IPS-18a (cell line): ENCODE measurements at regions not wholly inside any gene's neighbourhood (a gene's known extent, or its start where the extent isn't known, plus 50 kb on each side); places are given as distances from the start of the nearest gene placed in this dataset.

Experiments
- H3K27ac ChIP-seq: one replicate; pipeline ENCODE4 v1.5.1; 2013; ENCODE audit warnings: low read length
- H3K27me3 ChIP-seq: one replicate; pipeline ENCODE4 v1.6.1; 2013; ENCODE audit warnings: mild to moderate bottlenecking, low read length; ENCODE audit not compliant: control insufficient read depth, insufficient read depth
- H3K36me3 ChIP-seq: one replicate; pipeline ENCODE4 v1.6.1; 2013; ENCODE audit warnings: low read depth, low read length; ENCODE audit not compliant: control insufficient read depth
- H3K4me1 ChIP-seq: one replicate; pipeline ENCODE4 v1.6.1; 2013; ENCODE audit warnings: low read depth, low read length; ENCODE audit not compliant: control insufficient read depth
- H3K4me3 ChIP-seq: one replicate; pipeline ENCODE4 v1.5.1; 2013; ENCODE audit warnings: low read length
- H3K9ac ChIP-seq: one replicate; pipeline ENCODE4 v1.6.1; 2013; ENCODE audit warnings: mild to moderate bottlenecking, low read length, moderate library complexity
- H3K9me3 ChIP-seq: one replicate; pipeline ENCODE4 v1.6.1; 2013; ENCODE audit warnings: low read depth, low read length; ENCODE audit not compliant: control insufficient read depth

- H3K4me3 ChIP-seq = no peak overlapping the region
- no peak overlapping the region for H3K27ac ChIP-seq
- H3K9me3 ChIP-seq = no peaks in the 10 kb centered on the region
- no peaks in the 10 kb centered on the region for H3K36me3 ChIP-seq
- no peaks in the 10 kb centered on the region for H3K27me3 ChIP-seq
- no peak overlapping the region for H3K9ac ChIP-seq
- H3K4me1 ChIP-seq = no peaks in the 10 kb centered on the region
Observed at GRCh38 chr20:60629206-60629605, 622.9 kb upstream of the CDH4 start.

- Histone ChIP-seq H3K27ac (no peak overlapping the region), H3K36me3 (no peaks in the 10 kb centered on the region), H3K27me3 (no peaks in the 10 kb centered on the region), H3K4me3 (no peak overlapping the region), H3K4me1 (no peaks in the 10 kb centered on the region), H3K9ac (no peak overlapping the region), H3K9me3 (no peaks in the 10 kb centered on the region)
Observed at GRCh38 chr20:60630609-60631008, 621.5 kb upstream of the CDH4 start.

- Histone ChIP-seq H3K27me3 (no peaks in the 10 kb centered on the region), H3K4me3 (no peak overlapping the region), H3K27ac (no peak overlapping the region), H3K36me3 (no peaks in the 10 kb centered on the region), H3K9me3 (no peaks in the 10 kb centered on the region), H3K4me1 (no peaks in the 10 kb centered on the region), H3K9ac (no peak overlapping the region)
Observed at GRCh38 chr20:60631585-60632287, 620.3 kb upstream of the CDH4 start.

- H3K36me3 ChIP-seq = no peaks in the 10 kb centered on the region
- H3K9ac ChIP-seq = no peak overlapping the region
- H3K27ac ChIP-seq = no peak overlapping the region
- H3K4me3 ChIP-seq = no peak overlapping the region
- H3K27me3 ChIP-seq = no peaks in the 10 kb centered on the region
- no peaks in the 10 kb centered on the region for H3K9me3 ChIP-seq
- no peaks in the 10 kb centered on the region for H3K4me1 ChIP-seq
Observed at GRCh38 chr20:60632391-60633262, 619.4 kb upstream of the CDH4 start.

GRCh38 chr20:60634491-60635172 lies 617.4 kb upstream of the CDH4 start:
- H3K27me3 ChIP-seq = no peaks in the 10 kb centered on the region
- H3K36me3 ChIP-seq = no peaks in the 10 kb centered on the region
- H3K9ac ChIP-seq = no peak overlapping the region
- H3K4me1 ChIP-seq = no peaks in the 10 kb centered on the region
- H3K4me3 ChIP-seq = no peak overlapping the region
- H3K27ac ChIP-seq = no peak overlapping the region
- no peaks in the 10 kb centered on the region for H3K9me3 ChIP-seq

- Histone ChIP-seq H3K4me1 (no peaks in the 10 kb centered on the region), H3K27me3 (no peaks in the 10 kb centered on the region), H3K9ac (no peak overlapping the region), H3K27ac (no peak overlapping the region), H3K36me3 (no peaks in the 10 kb centered on the region), H3K9me3 (no peaks in the 10 kb centered on the region), H3K4me3 (no peak overlapping the region)
Observed at GRCh38 chr20:60636417-60636816, 615.6 kb upstream of the CDH4 start.

GRCh38 chr20:60637801-60638200 lies 614.3 kb upstream of the CDH4 start:
- no peaks in the 10 kb centered on the region for H3K4me1 ChIP-seq
- H3K4me3 ChIP-seq = no peak overlapping the region
- H3K9me3 ChIP-seq = no peaks in the 10 kb centered on the region
- no peak overlapping the region for H3K27ac ChIP-seq
- H3K27me3 ChIP-seq = no peaks in the 10 kb centered on the region
- H3K9ac ChIP-seq = no peak overlapping the region
- H3K36me3 ChIP-seq = no peaks in the 10 kb centered on the region

GRCh38 chr20:60638430-60639098 lies 613.5 kb upstream of the CDH4 start:
- Histone ChIP-seq H3K27ac (no peak overlapping the region), H3K4me3 (no peak overlapping the region), H3K27me3 (no peaks in the 10 kb centered on the region), H3K4me1 (no peaks in the 10 kb centered on the region), H3K36me3 (no peaks in the 10 kb centered on the region), H3K9me3 (no peaks in the 10 kb centered on the region), H3K9ac (no peak overlapping the region)

- Histone ChIP-seq H3K4me3 (no peak overlapping the region), H3K4me1 (no peaks in the 10 kb centered on the region), H3K36me3 (no peaks in the 10 kb centered on the region), H3K9me3 (no peaks in the 10 kb centered on the region), H3K9ac (no peak overlapping the region), H3K27ac (no peak overlapping the region), H3K27me3 (no peaks in the 10 kb centered on the region)
Observed at GRCh38 chr20:60641879-60642447, 610.1 kb upstream of the CDH4 start.

- H3K4me3 ChIP-seq = no peak overlapping the region
- no peaks in the 10 kb centered on the region for H3K36me3 ChIP-seq
- no peak overlapping the region for H3K9ac ChIP-seq
- no peaks in the 10 kb centered on the region for H3K4me1 ChIP-seq
- H3K27ac ChIP-seq = no peak overlapping the region
- no peaks in the 10 kb centered on the region for H3K9me3 ChIP-seq
- H3K27me3 ChIP-seq = no peaks in the 10 kb centered on the region
Observed at GRCh38 chr20:60642541-60642940, 609.5 kb upstream of the CDH4 start.

- H3K36me3 ChIP-seq = no peaks in the 10 kb centered on the region
- no peak overlapping the region for H3K27ac ChIP-seq
- H3K4me1 ChIP-seq = no peaks in the 10 kb centered on the region
- no peaks in the 10 kb centered on the region for H3K27me3 ChIP-seq
- H3K4me3 ChIP-seq = no peak overlapping the region
- H3K9me3 ChIP-seq = no peaks in the 10 kb centered on the region
- no peak overlapping the region for H3K9ac ChIP-seq
Observed at GRCh38 chr20:60648556-60648955, 603.5 kb upstream of the CDH4 start.
